PC-9 (cell line): ENCODE measurements at regions not wholly inside any gene's neighbourhood (a gene's known extent, or its start where the extent isn't known, plus 50 kb on each side); places are given as distances from the start of the nearest gene placed in this dataset.
"Not testable (repeated sequence)": the region's sequence is repeated elsewhere in the genome, so short reads cannot be mapped to it uniquely, and the experiment has no call there.

ENCODE experiments used
- BruUV-seq: library from RNA; stranded (reverse); fragments of 400-500 nt; replicated peaks from 2 replicates; lab custom pipeline; 2021; lab: Mats Ljungman, UMichigan
- CTCF ChIA-PET: fragments of 300-600 bp; sonication (Branson Sonifier 250); formaldehyde crosslinking; loops from one replicate; lab custom pipeline; 2022; ENCODE audit warnings: antibody characterized with exemption; lab: Charles Lee
- POLR2A ChIA-PET: fragments of 300-600 bp; sonication (Branson Sonifier 250); formaldehyde crosslinking; loops from one replicate; lab custom pipeline; 2022; ENCODE audit warnings: antibody characterized with exemption; ENCODE audit not compliant: unreplicated experiment; lab: Charles Lee
- DNase-seq, 2 experiments: peaks; one replicate each; pipeline versions ENCODE4 v3.0.0 to v3.0.0-alpha.2; 2015 to 2022; ENCODE audit warnings: mixed read lengths in 1 of 2
- H2AFZ ChIP-seq: fragments of 200-600 bp; sonication (generic); 2 replicates; pipeline ENCODE4 v1.8.1; 2017; ENCODE audit warnings: antibody characterized with exemption
- H3F3A ChIP-seq: fragments of 200-600 bp; sonication (generic); 2 replicates; pipeline ENCODE4 v1.8.1; 2017; ENCODE audit warnings: antibody characterized with exemption, mild to moderate bottlenecking, low read depth; ENCODE audit not compliant: insufficient read depth
- H3K27ac ChIP-seq: fragments of 200-600 bp; sonication (generic); 2 replicates; pipeline ENCODE4 v1.6.1; 2016; ENCODE audit warnings: mixed run types
- H3K27me3 ChIP-seq: fragments of 200-600 bp; sonication (generic); 2 replicates; pipeline ENCODE4 v1.6.1; 2016; ENCODE audit warnings: low read depth, mixed run types; ENCODE audit not compliant: insufficient read depth
- H3K36me3 ChIP-seq: fragments of 200-600 bp; sonication (generic); 2 replicates; pipeline ENCODE4 v1.6.1; 2016; ENCODE audit warnings: low read depth, mixed run types
- H3K4me1 ChIP-seq: fragments of 200-600 bp; sonication (generic); replicated peaks from 2 replicates; pipeline ENCODE4 v1.6.1; 2016; ENCODE audit warnings: mixed run types; ENCODE audit not compliant: insufficient read depth
- H3K4me2 ChIP-seq: fragments of 200-600 bp; sonication (generic); 2 replicates; pipeline ENCODE4 v1.6.1; 2017; ENCODE audit warnings: mixed run types
- H3K4me3 ChIP-seq: fragments of 200-600 bp; sonication (generic); 2 replicates; pipeline ENCODE4 v1.6.1; 2016; ENCODE audit warnings: mixed run types
- H3K79me2 ChIP-seq: fragments of 200-600 bp; sonication (generic); 2 replicates; pipeline ENCODE4 v1.6.1; 2017; ENCODE audit warnings: low read depth, mixed run types
- H3K9me2 ChIP-seq: fragments of 200-600 bp; sonication (generic); 2 replicates; pipeline ENCODE4 v1.8.1; 2017; ENCODE audit warnings: mild to moderate bottlenecking; ENCODE audit not compliant: insufficient read depth
- H3K9me3 ChIP-seq: fragments of 200-600 bp; sonication (generic); 2 replicates; pipeline ENCODE4 v1.8.1; 2016; ENCODE audit warnings: low read depth; ENCODE audit not compliant: insufficient read depth
- H4K20me1 ChIP-seq: fragments of 200-600 bp; sonication (generic); 2 replicates; pipeline ENCODE4 v1.8.1; 2017; ENCODE audit not compliant: insufficient read depth
- CTCF ChIP-seq: fragments of 200-600 bp; sonication (generic); conservative IDR thresholded peaks from 2 replicates; pipeline ENCODE4 v1.6.1; 2017; ENCODE audit warnings: mixed run types, antibody characterized with exemption, mild to moderate bottlenecking, moderate library complexity
- EZH2 ChIP-seq: fragments of 200-600 bp; sonication (generic); IDR thresholded peaks from 2 replicates; pipeline ENCODE4 v1.8.0; 2017; ENCODE audit warnings: antibody characterized with exemption, low read depth
- intact Hi-C: fragments of 100-400 bp; cut with micrococcal nuclease; formaldehyde crosslinking; loops from one replicate; pipeline ENCODE4 v1.10.0; 2022; ENCODE audit not compliant: unreplicated experiment

- H3K4me2 ChIP-seq, H3K79me2 ChIP-seq, H3K9me3 ChIP-seq, H2AFZ ChIP-seq, H3K27ac ChIP-seq, BruUV-seq, H3K27me3 ChIP-seq, intact Hi-C loops, CTCF ChIA-PET, POLR2A ChIA-PET, H3K36me3 ChIP-seq, H4K20me1 ChIP-seq, H3K4me1 ChIP-seq, DNase-seq, H3K4me3 ChIP-seq, H3F3A ChIP-seq, H3K9me2 ChIP-seq: not testable (repeated sequence)
Observed at GRCh38 chr1:224023122-224023521, 90.8 kb upstream of the FBXO28 start.

GRCh38 chr1:224022249-224022970 is 91.5 kb upstream of the FBXO28 start:
- POLR2A ChIA-PET, BruUV-seq: not testable (repeated sequence)

GRCh38 chr1:224019866-224020265 is 94.0 kb upstream of the FBXO28 start:
- H4K20me1 ChIP-seq, intact Hi-C loops, H3K9me3 ChIP-seq, H3K9me2 ChIP-seq, POLR2A ChIA-PET, H3K79me2 ChIP-seq, DNase-seq, BruUV-seq, H2AFZ ChIP-seq, H3K27me3 ChIP-seq, H3K27ac ChIP-seq, H3F3A ChIP-seq, H3K4me1 ChIP-seq, CTCF ChIA-PET, H3K4me3 ChIP-seq, H3K36me3 ChIP-seq, H3K4me2 ChIP-seq: not testable (repeated sequence)

More at GRCh38 chr1:224022249-224022970, 91.5 kb upstream of the FBXO28 start:
- H3K9me3 ChIP-seq, H4K20me1 ChIP-seq, H2AFZ ChIP-seq, H3F3A ChIP-seq, intact Hi-C loops, H3K4me2 ChIP-seq, H3K4me3 ChIP-seq, H3K27ac ChIP-seq, DNase-seq, CTCF ChIA-PET, H3K36me3 ChIP-seq, H3K27me3 ChIP-seq, H3K4me1 ChIP-seq, H3K9me2 ChIP-seq, H3K79me2 ChIP-seq: not testable (repeated sequence)

GRCh38 chr1:224015782-224016181 is 98.1 kb upstream of the FBXO28 start:
- H3F3A ChIP-seq, H3K79me2 ChIP-seq, intact Hi-C loops, H3K36me3 ChIP-seq, H3K27me3 ChIP-seq, DNase-seq, H3K27ac ChIP-seq, BruUV-seq, H2AFZ ChIP-seq, H3K4me3 ChIP-seq, H3K4me1 ChIP-seq, POLR2A ChIA-PET, H3K4me2 ChIP-seq, H4K20me1 ChIP-seq, H3K9me2 ChIP-seq, CTCF ChIA-PET: not testable (repeated sequence)
- peaks cover 17% of the 10 kb centered on the region for H3K9me3 ChIP-seq

GRCh38 chr1:224014330-224014649 is 99.6 kb upstream of the FBXO28 start:
- H3K36me3 ChIP-seq = no peaks in the 10 kb centered on the region
- no peak for TF ChIP-seq EZH2
- TF ChIP-seq CTCF = no peak
- DNase-seq = no peak
- no peak overlapping the region for H2AFZ ChIP-seq
- H4K20me1 ChIP-seq = no peaks in the 10 kb centered on the region
- H3K9me2 ChIP-seq = no peaks in the 10 kb centered on the region
- POLR2A ChIA-PET = no interaction called here
- no peaks in the 10 kb centered on the region for H3K4me1 ChIP-seq
- intact Hi-C loops = no loop called here
- no peaks in the 10 kb centered on the region; the same call in 1 of the 2 replicates for H3F3A ChIP-seq
- H3K9me3 ChIP-seq = peaks cover 17% of the 10 kb centered on the region
- CTCF ChIA-PET = no interaction called here
- no peaks in the 10 kb centered on the region for H3K27me3 ChIP-seq
- no peak overlapping the region for H3K27ac ChIP-seq
- no peak overlapping the region for H3K4me3 ChIP-seq
- BruUV-seq = no TSS peak
- H3K4me2 ChIP-seq = no peak overlapping the region
- no peaks in the 10 kb centered on the region for H3K79me2 ChIP-seq

- CTCF ChIA-PET, H3K4me3 ChIP-seq, H3K4me2 ChIP-seq, H4K20me1 ChIP-seq, POLR2A ChIA-PET, H3K36me3 ChIP-seq, H3K79me2 ChIP-seq, H3K9me2 ChIP-seq, BruUV-seq, H3K27me3 ChIP-seq, H2AFZ ChIP-seq, H3F3A ChIP-seq, H3K27ac ChIP-seq, intact Hi-C loops, H3K4me1 ChIP-seq: not testable (repeated sequence)
- peaks cover 17% of the 10 kb centered on the region for H3K9me3 ChIP-seq
- peak in 1 of 2 experiments; percentile 25 for DNase-seq
Observed at GRCh38 chr1:224013626-224014329, 100.1 kb upstream of the FBXO28 start.
